C4-2B (cell line): ENCODE measurements at regions not wholly inside any gene's neighbourhood (a gene's known extent, or its start where the extent isn't known, plus 50 kb on each side); places are given as distances from the start of the nearest gene placed in this dataset.

Experiments
- CTCF ChIP-seq: fragments of 450-650 bp; conservative IDR thresholded peaks from 2 replicates; pipeline ENCODE4 v1.5.1; 2017; ENCODE audit warnings: mild to moderate bottlenecking
- ZFX ChIP-seq: fragments of 450-650 bp; IDR thresholded peaks from 2 replicates; pipeline ENCODE4 v1.6.1; 2017

GRCh38 chr7:81618396-81619014 lies 151.3 kb downstream of the HGF start:
- TF ChIP-seq CTCF = no peak
- no peak for TF ChIP-seq ZFX
